Nephron (organoid): ENCODE measurements at regions not wholly inside any gene's neighbourhood (a gene's known extent, or its start where the extent isn't known, plus 50 kb on each side); places are given as distances from the start of the nearest gene placed in this dataset.
"Not testable (repeated sequence)": the region's sequence is repeated elsewhere in the genome, so short reads cannot be mapped to it uniquely, and the experiment has no call there.

Experiments
- H3K27ac Mint-ChIP-seq, 3 experiments: 2 replicates each; pipeline ENCODE4 v1.8.0; 2020; ENCODE audit warnings: mixed read lengths in 3 of 3, mild to moderate bottlenecking in 2 of 3, moderate library complexity in 1 of 3
- H3K27me3 Mint-ChIP-seq: 2 replicates; pipeline ENCODE4 v1.8.0; 2021; ENCODE audit warnings: low read depth, mild to moderate bottlenecking, moderate library complexity, mixed read lengths
- H3K36me3 Mint-ChIP-seq: 2 replicates; pipeline ENCODE4 v1.8.0; 2020; ENCODE audit warnings: low read depth, mixed read lengths
- H3K4me1 Mint-ChIP-seq: 2 replicates; pipeline ENCODE4 v1.8.0; 2020; ENCODE audit warnings: mixed read lengths
- H3K4me3 Mint-ChIP-seq, 3 experiments: 2 replicates each; pipeline ENCODE4 v1.8.0; 2020; ENCODE audit warnings: mild to moderate bottlenecking in 3 of 3, mixed read lengths in 3 of 3, moderate library complexity in 2 of 3
- H3K9me3 Mint-ChIP-seq: 2 replicates; pipeline ENCODE4 v1.8.0; 2020; ENCODE audit warnings: mixed read lengths
- CTCF ChIP-seq, 3 experiments: fragments of 200-600 bp; sonication (generic); IDR thresholded peaks; one replicate each; pipeline ENCODE4 v1.5.0; 2021; ENCODE audit warnings: antibody characterized with exemption in 3 of 3; ENCODE audit not compliant: unreplicated experiment in 3 of 3

GRCh38 chr3:10647376-10647775 lies 142.0 kb upstream of the ATP2B2 start:
- H3K4me1 Mint-ChIP-seq = no peaks in the 10 kb centered on the region
- no peak overlapping the region for H3K27ac Mint-ChIP-seq
- no peaks in the 10 kb centered on the region for H3K9me3 Mint-ChIP-seq
- no peak overlapping the region for H3K4me3 Mint-ChIP-seq
- TF ChIP-seq CTCF (IDR thresholded peaks at IDR 0.05; ENCODE audit: unreplicated experiment in 3 of 3) = no peak
- peaks cover 3% of the 10 kb centered on the region for H3K27me3 Mint-ChIP-seq
- no peaks in the 10 kb centered on the region for H3K36me3 Mint-ChIP-seq

GRCh38 chr3:10648181-10648580 lies 142.8 kb upstream of the ATP2B2 start:
- Mint-ChIP-seq H3K4me1 (no peaks in the 10 kb centered on the region), H3K27me3 (peaks cover 3% of the 10 kb centered on the region), H3K4me3 (no peak overlapping the region), H3K9me3 (no peaks in the 10 kb centered on the region), H3K36me3 (no peaks in the 10 kb centered on the region), H3K27ac (no peak overlapping the region)
- TF ChIP-seq CTCF (IDR thresholded peaks at IDR 0.05; ENCODE audit: unreplicated experiment in 3 of 3) = no peak

- not testable (repeated sequence) for H3K27me3 Mint-ChIP-seq, H3K4me3 Mint-ChIP-seq, H3K9me3 Mint-ChIP-seq, H3K27ac Mint-ChIP-seq, H3K4me1 Mint-ChIP-seq, H3K36me3 Mint-ChIP-seq
These were observed 144.1 kb upstream of the ATP2B2 start for GRCh38 chr3:10649463-10649862.

- no peaks in the 10 kb centered on the region for H3K4me1 Mint-ChIP-seq
- no peak for TF ChIP-seq CTCF (IDR thresholded peaks at IDR 0.05; ENCODE audit: unreplicated experiment in 3 of 3)
- no peak overlapping the region for H3K4me3 Mint-ChIP-seq
- no peak overlapping the region for H3K27ac Mint-ChIP-seq
- H3K9me3 Mint-ChIP-seq = no peaks in the 10 kb centered on the region
- peaks cover 22% of the 10 kb centered on the region for H3K27me3 Mint-ChIP-seq
- no peaks in the 10 kb centered on the region for H3K36me3 Mint-ChIP-seq
These were observed 146.1 kb upstream of the ATP2B2 start for GRCh38 chr3:10651506-10651905.

GRCh38 chr3:10653241-10653640 lies 147.9 kb upstream of the ATP2B2 start:
- Mint-ChIP-seq H3K36me3 (no peaks in the 10 kb centered on the region), H3K27me3 (peaks cover 31% of the 10 kb centered on the region), H3K9me3 (peaks cover under 1% of the 10 kb centered on the region), H3K4me3 (no peak overlapping the region), H3K4me1 (no peaks in the 10 kb centered on the region), H3K27ac (no peak overlapping the region)
- no peak for TF ChIP-seq CTCF (IDR thresholded peaks at IDR 0.05; ENCODE audit: unreplicated experiment in 3 of 3)

GRCh38 chr3:10653866-10654611 lies 148.7 kb upstream of the ATP2B2 start:
- Mint-ChIP-seq H3K4me1 (no peaks in the 10 kb centered on the region), H3K9me3 (peaks cover 2% of the 10 kb centered on the region), H3K27ac (no peak overlapping the region), H3K27me3 (peaks cover 31% of the 10 kb centered on the region), H3K36me3 (no peaks in the 10 kb centered on the region), H3K4me3 (no peak overlapping the region)
- no peak for TF ChIP-seq CTCF (IDR thresholded peaks at IDR 0.05; ENCODE audit: unreplicated experiment in 3 of 3)
